ENCODE measurements at regions not wholly inside any gene's neighbourhood (a gene's known extent, or its start where the extent isn't known, plus 50 kb on each side); places are given as distances from the start of the nearest gene placed in this dataset.

DNA sequence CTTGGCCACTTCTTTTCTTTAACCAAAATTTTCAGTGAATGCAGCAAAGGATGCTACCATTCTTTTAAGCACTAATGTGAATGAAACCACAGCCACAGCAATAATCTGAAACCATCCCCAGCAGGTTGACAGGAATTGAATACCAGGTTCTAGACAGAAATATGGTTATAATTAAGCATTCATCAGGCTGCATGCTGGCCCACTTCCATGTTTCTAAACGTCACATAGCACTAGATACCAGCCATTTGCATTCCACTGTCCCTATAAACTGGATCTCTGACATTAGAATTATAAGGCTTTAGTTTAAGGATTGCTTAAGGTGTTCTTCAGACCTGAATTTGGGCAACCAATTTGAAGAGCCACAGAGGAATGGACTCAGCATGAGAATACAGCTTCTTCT, 340.8 kb upstream of the KLF6 start:
- no peak overlapping the region for H3K4me2 ChIP-seq (ENCODE audit: insufficient read depth, low read length)
- no peak overlapping the region for H3K9ac ChIP-seq (ENCODE audit: low read depth, low read length)
- H4K20me1 ChIP-seq (ENCODE audit: insufficient read depth, low read length) = no peaks in the 10 kb centered on the region
- no peak for TF ChIP-seq EZH2 (IDR thresholded peaks at IDR 0.05; ENCODE audit: borderline replicate concordance, low read depth, low read length, severe bottlenecking)
- no peak for TF ChIP-seq CTCF (IDR thresholded peaks at IDR 0.05; ENCODE audit: borderline replicate concordance, extremely low read depth, low read length, poor library complexity, severe bottlenecking)
- no peak overlapping the region for H3K27ac ChIP-seq (ENCODE audit: low read length)
- no peaks in the 10 kb centered on the region for H3K36me3 ChIP-seq (ENCODE audit: insufficient read depth, low read length)
- ATAC-seq (ENCODE audit: insufficient read depth, low read depth) (no peak), DNase-seq (no peak)
- no peak overlapping the region for H2AFZ ChIP-seq (ENCODE audit: low read depth, low read length)
- no peaks in the 10 kb centered on the region for H3K79me2 ChIP-seq (ENCODE audit: insufficient read depth, low read length)
- H3K9me3 ChIP-seq (ENCODE audit: insufficient read depth, low read length, severe bottlenecking) = peaks cover 5% of the 10 kb centered on the region
- H3K4me3 ChIP-seq (ENCODE audit: low read depth in 1 of 2, low read length in 2 of 2) = no peak overlapping the region
- H3K4me1 ChIP-seq (ENCODE audit: insufficient read depth, low read length) = peaks cover 21% of the 10 kb centered on the region
- H3K27me3 ChIP-seq (ENCODE audit: insufficient read depth, low read length, poor library complexity) = no peaks in the 10 kb centered on the region

GRCh38 chr10:4121502-4122380, 336.7 kb upstream of the KLF6 start:
- H4K20me1 ChIP-seq (ENCODE audit: insufficient read depth, low read length) = no peaks in the 10 kb centered on the region
- H3K9me3 ChIP-seq (ENCODE audit: insufficient read depth, low read length, severe bottlenecking) = peaks cover 5% of the 10 kb centered on the region
- H3K36me3 ChIP-seq (ENCODE audit: insufficient read depth, low read length) = no peaks in the 10 kb centered on the region
- no peaks in the 10 kb centered on the region for H3K79me2 ChIP-seq (ENCODE audit: insufficient read depth, low read length)
- no peaks in the 10 kb centered on the region for H3K4me1 ChIP-seq (ENCODE audit: insufficient read depth, low read length)
- H3K27me3 ChIP-seq (ENCODE audit: insufficient read depth, low read length, poor library complexity) = no peaks in the 10 kb centered on the region
- TF ChIP-seq CTCF (IDR thresholded peaks at IDR 0.05; ENCODE audit: borderline replicate concordance, extremely low read depth, low read length, poor library complexity, severe bottlenecking) (no peak), EZH2 (IDR thresholded peaks at IDR 0.05; ENCODE audit: borderline replicate concordance, low read depth, low read length, severe bottlenecking) (no peak)
- no peak overlapping the region for H3K4me2 ChIP-seq (ENCODE audit: insufficient read depth, low read length)
- no peak overlapping the region for H3K27ac ChIP-seq (ENCODE audit: low read length)
- ATAC-seq (ENCODE audit: insufficient read depth, low read depth) (no peak), DNase-seq (no peak)
- no peak overlapping the region for H3K4me3 ChIP-seq (ENCODE audit: low read depth in 1 of 2, low read length in 2 of 2)
- H2AFZ ChIP-seq (ENCODE audit: low read depth, low read length) = no peak overlapping the region
- H3K9ac ChIP-seq (ENCODE audit: low read depth, low read length) = no peak overlapping the region

DNA sequence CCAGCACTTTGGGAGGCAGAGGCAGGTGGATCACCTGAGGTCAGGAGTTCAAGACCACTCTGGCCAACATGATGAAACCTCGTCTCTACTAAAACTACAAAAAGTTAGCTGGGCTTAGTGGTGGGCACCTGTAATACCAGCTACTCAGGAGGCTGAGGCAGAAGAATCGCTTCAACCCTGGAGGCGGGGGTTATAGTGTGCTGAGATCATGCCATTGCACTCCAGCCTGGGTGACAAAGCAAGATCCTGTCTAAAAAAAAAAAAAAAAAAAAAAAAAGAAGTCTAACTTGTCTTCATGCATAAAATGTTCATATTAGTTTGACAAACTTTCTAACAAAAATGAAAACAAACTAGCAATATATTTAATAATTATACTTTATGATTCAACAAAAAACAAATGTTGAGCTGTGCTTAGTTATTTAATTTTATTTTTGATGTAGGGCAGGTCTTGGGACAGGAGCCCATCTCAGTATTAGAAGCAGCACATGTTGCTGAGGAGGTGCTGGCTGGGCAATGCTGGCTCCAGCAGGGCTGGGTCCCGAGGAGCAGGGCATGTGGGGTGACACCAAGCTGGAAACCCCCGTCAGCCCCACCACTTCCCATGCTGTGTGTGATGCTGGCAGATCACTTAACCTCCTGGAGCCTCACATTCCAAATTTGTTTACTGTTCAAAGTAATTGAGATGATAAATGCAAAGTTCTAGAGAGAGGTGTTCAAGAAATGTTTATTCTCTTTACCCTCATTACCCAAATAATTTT, 335.3 kb upstream of the KLF6 start:
- H2AFZ ChIP-seq (ENCODE audit: low read depth, low read length) = no peak overlapping the region
- no peaks in the 10 kb centered on the region for H3K27me3 ChIP-seq (ENCODE audit: insufficient read depth, low read length, poor library complexity)
- no peak for DNase-seq
- H3K4me2 ChIP-seq (ENCODE audit: insufficient read depth, low read length) = no peak overlapping the region
- H3K36me3 ChIP-seq (ENCODE audit: insufficient read depth, low read length) = no peaks in the 10 kb centered on the region
- no peaks in the 10 kb centered on the region for H4K20me1 ChIP-seq (ENCODE audit: insufficient read depth, low read length)
- H3K9me3 ChIP-seq (ENCODE audit: insufficient read depth, low read length, severe bottlenecking) = no peaks in the 10 kb centered on the region
- H3K27ac ChIP-seq (ENCODE audit: low read length) = no peak overlapping the region
- H3K79me2 ChIP-seq (ENCODE audit: insufficient read depth, low read length) = no peaks in the 10 kb centered on the region
- H3K4me3 ChIP-seq (ENCODE audit: low read depth in 1 of 2, low read length in 2 of 2) = no peak overlapping the region
- H3K4me1 ChIP-seq (ENCODE audit: insufficient read depth, low read length) = no peaks in the 10 kb centered on the region
- TF ChIP-seq EZH2 (IDR thresholded peaks at IDR 0.05; ENCODE audit: borderline replicate concordance, low read depth, low read length, severe bottlenecking) (no peak), CTCF (IDR thresholded peaks at IDR 0.05; ENCODE audit: borderline replicate concordance, extremely low read depth, low read length, poor library complexity, severe bottlenecking) (no peak)
- no peak overlapping the region for H3K9ac ChIP-seq (ENCODE audit: low read depth, low read length)
- peak; percentile 44; the same call in 1 of the 3 replicates for ATAC-seq (ENCODE audit: insufficient read depth, low read depth)

All from DND-41 (cell line).